IMR-90 (cell line): ENCODE measurements at regions not wholly inside any gene's neighbourhood (a gene's known extent, or its start where the extent isn't known, plus 50 kb on each side); places are given as distances from the start of the nearest gene placed in this dataset.
A peak's percentile ranks its signal among the peaks of the same experiment; 100 is the strongest.

ENCODE experiments used
- ATAC-seq: fragments of 200-7000 bp; cut with Tn5 transposase; 2 replicates; pipeline ENCODE4 v1.9.1; 2020; ENCODE audit warnings: low read depth, mild to moderate bottlenecking, moderate library complexity
- BruUV-seq: library from RNA; stranded (reverse); fragments of 400-500 nt; replicated peaks from 2 replicates; lab custom pipeline; 2021; lab: Mats Ljungman, UMichigan
- CTCF ChIA-PET: fragments of 300-600 bp; formaldehyde crosslinking; extraction: SDS; loops from one replicate; lab custom pipeline; 2021; ENCODE audit warnings: antibody characterized with exemption; lab: Yijun Ruan, JAX
- POLR2A ChIA-PET: fragments of 300-600 bp; sonication (Branson Sonifier 250); formaldehyde crosslinking; loops from one replicate; lab custom pipeline; 2022; ENCODE audit warnings: antibody characterized with exemption; ENCODE audit not compliant: unreplicated experiment; lab: Charles Lee
- DNase-seq: peaks from one replicate; pipeline ENCODE4 v3.0.0; 2013
- H2AFZ ChIP-seq: replicated peaks from 2 replicates; pipeline ENCODE3; 2013; ENCODE audit warnings: low read length, mild to moderate bottlenecking; ENCODE audit not compliant: poor library complexity
- H2AK5ac ChIP-seq: 2 replicates; pipeline ENCODE4 v1.6.1; 2013; ENCODE audit warnings: low read depth, low read length, inconsistent platforms
- H2AK9ac ChIP-seq: replicated peaks from 2 replicates; pipeline ENCODE3; 2013; ENCODE audit warnings: mild to moderate bottlenecking, low read depth, low read length, moderate library complexity; ENCODE audit not compliant: poor library complexity
- H2BK120ac ChIP-seq: 2 replicates; pipeline ENCODE4 v1.6.1; 2013; ENCODE audit warnings: low read depth, low read length, inconsistent platforms
- H2BK15ac ChIP-seq: 3 replicates; pipeline ENCODE4 v1.6.1; 2013; ENCODE audit warnings: low read depth, low read length, inconsistent platforms
- H2BK20ac ChIP-seq: 2 replicates; pipeline ENCODE4 v1.6.1; 2013; ENCODE audit warnings: low read depth, mild to moderate bottlenecking, inconsistent platforms, low read length, moderate library complexity
- H2BK5ac ChIP-seq: 2 replicates; pipeline ENCODE4 v1.6.1; 2013; ENCODE audit warnings: mild to moderate bottlenecking, low read depth, low read length, inconsistent platforms; ENCODE audit not compliant: poor library complexity, severe bottlenecking
- H3K14ac ChIP-seq: replicated peaks from 2 replicates; pipeline ENCODE4 v1.6.1; 2013; ENCODE audit warnings: low read depth, low read length, inconsistent platforms
- H3K18ac ChIP-seq: 2 replicates; pipeline ENCODE4 v1.6.1; 2013; ENCODE audit warnings: low read depth, low read length, control low read depth
- H3K23ac ChIP-seq: 2 replicates; pipeline ENCODE4 v1.6.1; 2013; ENCODE audit warnings: low read depth, low read length, inconsistent platforms
- H3K27ac ChIP-seq: 2 replicates; pipeline ENCODE4 v1.5.1; 2013; ENCODE audit warnings: mild to moderate bottlenecking, control low read depth, low read length; ENCODE audit not compliant: insufficient read depth
- H3K27me3 ChIP-seq: 2 replicates; pipeline ENCODE4 v1.6.1; 2013; ENCODE audit warnings: low read length; ENCODE audit not compliant: control insufficient read depth, insufficient read depth
- H3K36me3 ChIP-seq: 2 replicates; pipeline ENCODE4 v1.6.1; 2013; ENCODE audit warnings: low read length, mixed read lengths; ENCODE audit not compliant: control insufficient read depth, insufficient read depth
- H3K4ac ChIP-seq: 2 replicates; pipeline ENCODE4 v1.6.1; 2013; ENCODE audit warnings: low read depth, low read length, inconsistent platforms
- H3K4me1 ChIP-seq: 2 replicates; pipeline ENCODE4 v1.6.1; 2013; ENCODE audit warnings: low read length, mixed read lengths; ENCODE audit not compliant: control insufficient read depth, insufficient read depth
- H3K4me2 ChIP-seq: 2 replicates; pipeline ENCODE4 v1.6.1; 2013; ENCODE audit warnings: low read depth, mild to moderate bottlenecking, control low read depth, low read length, moderate library complexity
- H3K4me3 ChIP-seq: 2 replicates; pipeline ENCODE4 v1.5.1; 2013; ENCODE audit warnings: low read depth, mild to moderate bottlenecking, control low read depth, low read length, moderate library complexity; ENCODE audit not compliant: insufficient read depth
- H3K56ac ChIP-seq: 2 replicates; pipeline ENCODE4 v1.6.1; 2013; ENCODE audit warnings: low read length, inconsistent platforms; ENCODE audit not compliant: insufficient read depth; ENCODE audit errors: extremely low read depth
- H3K79me1 ChIP-seq, 2 experiments: 2 replicates each; pipeline ENCODE4 v1.6.1; 2013; ENCODE audit warnings: low read length in 2 of 2, inconsistent platforms in 1 of 2, low read depth in 1 of 2
- H3K9ac ChIP-seq: 2 replicates; pipeline ENCODE4 v1.6.1; 2013; ENCODE audit warnings: low read depth, low read length, control low read depth
- H3K9me1 ChIP-seq: 2 replicates; pipeline ENCODE4 v1.6.1; 2013; ENCODE audit warnings: low read length, inconsistent platforms; ENCODE audit not compliant: insufficient read depth
- H3K9me3 ChIP-seq: 2 replicates; pipeline ENCODE4 v1.6.1; 2013; ENCODE audit warnings: low read length; ENCODE audit not compliant: control insufficient read depth, insufficient read depth
- H4K20me1 ChIP-seq: 2 replicates; pipeline ENCODE4 v1.6.1; 2013; ENCODE audit warnings: low read length, inconsistent platforms; ENCODE audit not compliant: insufficient read depth
- H4K5ac ChIP-seq: 2 replicates; pipeline ENCODE4 v1.6.1; 2013; ENCODE audit warnings: mild to moderate bottlenecking, low read depth, low read length, control low read depth
- H4K8ac ChIP-seq, 2 experiments: 2 replicates each; pipeline ENCODE4 v1.6.1; 2013; ENCODE audit warnings: low read depth in 2 of 2, low read length in 2 of 2, control low read depth in 1 of 2, inconsistent platforms in 1 of 2
- H4K91ac ChIP-seq: 2 replicates; pipeline ENCODE4 v1.6.1; 2013; ENCODE audit warnings: low read depth, low read length, inconsistent platforms; ENCODE audit not compliant: insufficient read depth
- BHLHE40 ChIP-seq: fragments of 150-350 bp; IDR thresholded peaks from 2 replicates; pipeline ENCODE4 v1.6.1; 2016; ENCODE audit warnings: mild to moderate bottlenecking, low read depth, low read length
- CEBPB ChIP-seq: IDR thresholded peaks from 2 replicates; pipeline ENCODE4 v1.6.1; 2012; ENCODE audit warnings: low read depth, low read length, improper control_type of control experiment
- CHD1 ChIP-seq: IDR thresholded peaks from 2 replicates; pipeline ENCODE4 v1.6.1; 2012; ENCODE audit warnings: low read depth, low read length, improper control_type of control experiment
- CTCF ChIP-seq: conservative IDR thresholded peaks from 2 replicates; pipeline ENCODE4 v1.5.1; 2012; ENCODE audit warnings: mild to moderate bottlenecking, low read depth, low read length, improper control_type of control experiment
- FOS ChIP-seq: fragments of 150-350 bp; IDR thresholded peaks from 2 replicates; pipeline ENCODE4 v1.6.1; 2016; ENCODE audit warnings: low read depth, low read length
- MAFK ChIP-seq: IDR thresholded peaks from 2 replicates; pipeline ENCODE4 v1.6.1; 2012; ENCODE audit warnings: low read depth, low read length, improper control_type of control experiment
- MAZ ChIP-seq: IDR thresholded peaks from 2 replicates; pipeline ENCODE4 v1.6.1; 2012; ENCODE audit warnings: low read depth, mild to moderate bottlenecking, low read length, improper control_type of control experiment, moderate library complexity, borderline replicate concordance
- RAD21 ChIP-seq: IDR thresholded peaks from 2 replicates; pipeline ENCODE4 v1.6.1; 2012; ENCODE audit warnings: low read length, improper control_type of control experiment
- RCOR1 ChIP-seq: IDR thresholded peaks from 2 replicates; pipeline ENCODE4 v1.6.1; 2012; ENCODE audit warnings: mild to moderate bottlenecking, low read length, improper control_type of control experiment; ENCODE audit not compliant: insufficient replicate concordance
- SMC3 ChIP-seq: fragments of 150-350 bp; IDR thresholded peaks from 2 replicates; pipeline ENCODE4 v1.6.1; 2016; ENCODE audit warnings: low read depth, mild to moderate bottlenecking, antibody characterized with exemption, low read length, moderate library complexity
- USF2 ChIP-seq: fragments of 150-350 bp; IDR thresholded peaks from 2 replicates; pipeline ENCODE4 v1.6.1; 2017; ENCODE audit warnings: mild to moderate bottlenecking, antibody characterized with exemption, low read length, low read depth
- WGBS, 2 experiments: methylation state at CpG; one replicate each; pipeline versions ENCODE4 v1.1.5 to v1.1.7; 2013; ENCODE audit warnings: missing lambda C conversion rate in 2 of 2; ENCODE audit not compliant: insufficient read length in 1 of 2; ENCODE audit errors: extremely low coverage in 2 of 2; 5-methylcytosine and 5-hydroxymethylcytosine counted together
- dilution Hi-C: fragments of 300-500 bp; cut with HindIII; formaldehyde crosslinking; loops from one replicate; pipeline ENCODE4 v1.14.3; 2018; ENCODE audit warnings: low sequenced_read_pairs; ENCODE audit not compliant: unreplicated experiment
- in situ Hi-C: fragments of 300-500 bp; cut with MboI; formaldehyde crosslinking; loops from 3 replicates; pipeline ENCODE4 v1.14.3; 2019; ENCODE audit warnings: low sequenced_read_pairs, inconsistent platforms, mixed read lengths
- intact Hi-C: fragments of 100-400 bp; cut with micrococcal nuclease; formaldehyde crosslinking; loops from 2 replicates; pipeline ENCODE4 v1.10.0; 2022
- TF ChIP-seq, protein P1 (sequence below): fragments of 150-350 bp; IDR thresholded peaks from 2 replicates; pipeline ENCODE4 v1.6.1; 2016; ENCODE audit warnings: low read depth, mild to moderate bottlenecking, low read length, moderate library complexity, borderline replicate concordance

- CTCF ChIA-PET, result no interaction called here
- dilution Hi-C loops (no loop called here), in situ Hi-C loops (no loop called here), intact Hi-C loops (no loop called here)
- H3K27me3 ChIP-seq, result no peaks in the 10 kb centered on the region
- no peak overlapping the region for H3K4me3 ChIP-seq
- no peaks in the 10 kb centered on the region for H3K36me3 ChIP-seq
- no peak overlapping the region for H3K18ac ChIP-seq
- peaks cover 2% of the 10 kb centered on the region; the same call in 1 of the 2 replicates for H3K9me3 ChIP-seq
- TF ChIP-seq BHLHE40 (no peak), RAD21 (no peak), USF2 (no peak), RCOR1 (no peak), MAZ (no peak), CHD1 (no peak), CEBPB (no peak), MAFK (no peak), SMC3 (no peak), CTCF (no peak), FOS (no peak)
- TF ChIP-seq, protein P1, sequence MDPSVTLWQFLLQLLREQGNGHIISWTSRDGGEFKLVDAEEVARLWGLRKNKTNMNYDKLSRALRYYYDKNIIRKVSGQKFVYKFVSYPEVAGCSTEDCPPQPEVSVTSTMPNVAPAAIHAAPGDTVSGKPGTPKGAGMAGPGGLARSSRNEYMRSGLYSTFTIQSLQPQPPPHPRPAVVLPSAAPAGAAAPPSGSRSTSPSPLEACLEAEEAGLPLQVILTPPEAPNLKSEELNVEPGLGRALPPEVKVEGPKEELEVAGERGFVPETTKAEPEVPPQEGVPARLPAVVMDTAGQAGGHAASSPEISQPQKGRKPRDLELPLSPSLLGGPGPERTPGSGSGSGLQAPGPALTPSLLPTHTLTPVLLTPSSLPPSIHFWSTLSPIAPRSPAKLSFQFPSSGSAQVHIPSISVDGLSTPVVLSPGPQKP, result no peak
- no peaks in the 10 kb centered on the region for H3K79me1 ChIP-seq
- H4K91ac ChIP-seq, result no peak overlapping the region
- no CpG with 5 or more reads among the region's 4 CpGs for WGBS, 2 experiments
- no peak overlapping the region for H4K8ac ChIP-seq
- no peak overlapping the region for H3K56ac ChIP-seq
- no peak overlapping the region for H2BK5ac ChIP-seq
- POLR2A ChIA-PET, result no interaction called here
- H3K4me1 ChIP-seq, result no peaks in the 10 kb centered on the region
- no peaks in the 10 kb centered on the region for H4K20me1 ChIP-seq
- H2BK15ac ChIP-seq, result no peak overlapping the region
- H3K4ac ChIP-seq, result no peak overlapping the region
- H2AK9ac ChIP-seq, result no peak overlapping the region
- no peak for ATAC-seq
- no peak overlapping the region for H2AK5ac ChIP-seq
- BruUV-seq, result no TSS peak
- H2BK120ac ChIP-seq, result no peak overlapping the region
- peak; percentile 6 for DNase-seq
- H2BK20ac ChIP-seq, result no peak overlapping the region
- H3K9me1 ChIP-seq, result no peaks in the 10 kb centered on the region
- no peak overlapping the region for H2AFZ ChIP-seq
- H3K27ac ChIP-seq, result no peak overlapping the region
- no peak overlapping the region for H3K23ac ChIP-seq
- no peak overlapping the region for H3K14ac ChIP-seq
- no peak overlapping the region for H4K5ac ChIP-seq
- H3K4me2 ChIP-seq, result no peak overlapping the region
- no peak overlapping the region for H3K9ac ChIP-seq
Observed at GRCh38 chr3:162021206-162021605, 524.6 kb downstream of the OTOL1 start.
